Limb (tissue), 2 donors: ENCODE measurements at regions not wholly inside any gene's neighbourhood (a gene's known extent, or its start where the extent isn't known, plus 50 kb on each side); places are given as distances from the start of the nearest gene placed in this dataset.
"Not testable (repeated sequence)": the region's sequence is repeated elsewhere in the genome, so short reads cannot be mapped to it uniquely, and the experiment has no call there.

Experiments used
- DNase-seq, 2 donors: peaks; one replicate each; pipeline ENCODE4 v3.0.0-alpha.2; 2016; ENCODE audit errors: extremely low spot score in 2 of 2

DNA sequence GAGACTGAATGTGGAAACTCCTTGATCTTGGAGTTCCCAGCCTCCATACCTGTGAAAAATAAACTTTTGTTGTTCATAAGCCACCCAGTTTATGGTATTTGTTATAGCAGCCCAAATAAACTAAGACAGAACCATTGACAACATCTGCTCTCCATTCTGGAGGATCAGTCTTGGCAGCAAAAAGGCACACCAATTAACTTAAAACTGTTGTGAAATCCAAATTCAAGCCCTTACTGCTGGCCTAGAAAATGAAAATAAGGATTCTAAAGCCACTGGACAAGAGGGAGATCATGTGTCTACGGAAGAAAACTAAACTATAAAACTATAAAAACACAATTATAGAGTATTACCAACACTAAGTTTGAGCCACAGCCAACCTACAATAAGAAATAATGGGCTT is 172.1 kb upstream of the RNPC3 start:
- no peak for DNase-seq

DNA sequence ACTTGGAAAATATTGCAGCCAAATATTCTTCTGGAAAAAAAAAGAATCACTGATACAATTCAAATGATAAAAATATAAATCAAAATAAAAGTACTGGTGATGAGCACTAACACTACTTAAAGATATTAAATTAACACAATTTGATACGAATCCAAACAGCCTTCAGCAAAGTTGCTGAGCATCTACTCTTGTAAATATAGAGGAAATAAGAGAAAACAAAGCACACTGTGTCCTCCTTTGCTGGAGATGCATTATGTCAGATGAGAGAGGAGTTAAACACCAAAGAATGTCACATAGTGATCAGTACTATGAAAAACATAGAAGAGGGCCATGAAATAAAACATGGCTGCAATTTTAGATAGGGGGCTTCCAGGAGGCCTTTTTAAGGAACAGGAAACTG is 177.4 kb upstream of the RNPC3 start:
- DNase-seq: no peak

DNA sequence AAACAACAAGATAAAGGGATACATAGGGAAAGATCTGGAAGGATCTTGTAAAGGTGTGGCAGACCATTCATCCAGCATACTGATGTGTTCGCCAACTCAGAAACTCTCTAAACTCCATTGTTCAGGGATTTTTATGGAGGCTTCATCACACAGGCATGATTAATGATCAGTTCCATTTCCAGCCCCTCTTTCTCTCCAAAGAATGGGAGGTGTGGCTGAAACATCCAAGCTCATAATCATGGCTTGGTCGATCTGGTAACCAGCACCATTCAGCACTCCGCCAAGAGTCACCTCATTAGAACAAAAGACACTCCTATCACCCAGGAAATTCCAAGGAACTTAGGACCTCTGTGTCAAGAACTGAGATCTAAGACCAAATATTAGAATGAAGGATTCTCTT is 180.6 kb upstream of the RNPC3 start:
- no peak for DNase-seq

DNA sequence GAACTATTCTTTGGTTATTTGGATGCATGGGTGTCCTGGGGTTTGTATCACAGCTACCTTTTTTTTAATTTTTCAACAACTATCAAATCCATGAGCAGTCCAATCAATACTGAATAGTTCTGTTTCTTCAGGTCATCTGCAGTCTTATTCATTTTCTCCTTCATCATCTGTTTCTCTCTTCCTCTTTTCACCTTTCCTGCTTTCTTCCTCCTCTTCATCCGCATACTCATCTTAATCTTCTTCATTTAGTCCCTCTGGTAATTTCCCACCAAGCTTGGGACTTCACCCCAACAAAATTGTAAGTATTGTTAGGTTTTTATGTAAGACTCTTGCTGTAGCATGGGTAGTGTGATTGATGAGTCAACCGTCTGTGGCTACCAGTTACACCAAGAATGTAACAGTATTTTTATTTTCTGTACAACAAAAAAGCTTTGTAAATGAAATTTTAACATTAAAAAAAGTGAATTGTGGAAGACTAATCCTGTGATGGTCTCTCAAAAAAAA is 184.1 kb upstream of the RNPC3 start:
- no peak for DNase-seq

DNA sequence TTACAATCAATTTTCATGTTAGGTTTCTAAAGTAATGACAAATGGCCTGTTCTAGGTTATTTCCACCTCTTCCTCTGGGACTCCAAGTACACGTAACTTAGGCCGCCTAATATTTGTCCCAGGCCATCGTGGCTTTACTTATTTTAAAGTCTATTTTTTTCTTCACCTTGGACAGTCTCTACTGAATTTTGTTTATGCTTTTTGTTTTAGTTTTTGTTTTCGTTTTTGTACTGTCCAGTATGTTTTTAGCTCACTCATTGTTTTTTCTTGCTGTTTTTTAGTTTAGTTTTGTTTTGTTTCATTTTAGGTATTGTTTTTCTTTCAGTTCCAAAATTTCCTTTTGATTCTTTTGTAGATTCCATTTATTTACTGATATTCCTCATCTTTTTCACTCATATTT is 187.7 kb upstream of the RNPC3 start:
- DNase-seq: no peak

DNA sequence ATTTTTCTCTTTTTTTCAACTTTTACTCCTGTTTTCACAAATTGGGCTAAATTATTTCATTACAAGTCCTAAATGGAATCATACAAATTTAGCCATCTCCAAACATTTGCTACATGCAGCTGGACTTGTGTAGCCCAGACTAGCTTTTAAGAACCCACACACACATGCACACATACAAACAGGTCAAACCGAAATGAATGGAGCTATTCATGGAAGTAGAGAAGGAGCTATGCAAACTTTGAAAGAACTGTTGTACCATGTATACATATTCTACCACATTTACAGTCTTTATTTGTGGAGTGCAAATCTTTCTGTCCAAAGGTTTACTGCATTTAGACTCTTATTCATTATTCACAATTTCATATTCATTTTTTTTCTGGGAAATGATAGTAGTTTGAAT is 189.1 kb upstream of the RNPC3 start:
- DNase-seq: peak in 1 of 2 donors; percentile 34

DNA sequence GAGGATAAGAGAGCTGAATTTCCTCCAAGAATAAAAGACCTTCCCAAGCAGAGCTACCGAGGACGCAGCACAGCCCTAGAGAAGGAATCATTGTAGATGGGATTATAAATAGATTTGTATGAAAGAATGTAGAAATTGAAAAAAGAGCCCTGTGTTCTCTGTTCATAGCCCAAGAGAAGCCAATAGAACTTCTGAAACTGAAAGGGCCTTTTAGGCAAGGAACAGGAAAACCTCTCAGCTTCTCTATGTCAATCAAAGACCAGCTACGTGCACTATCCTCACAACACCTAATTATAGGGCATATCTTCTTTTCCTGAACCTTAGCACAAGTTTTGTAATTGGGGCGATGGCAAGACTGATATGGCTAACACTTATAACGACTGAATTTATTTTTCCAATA is 192.4 kb upstream of the RNPC3 start:
- DNase-seq: no peak

DNA sequence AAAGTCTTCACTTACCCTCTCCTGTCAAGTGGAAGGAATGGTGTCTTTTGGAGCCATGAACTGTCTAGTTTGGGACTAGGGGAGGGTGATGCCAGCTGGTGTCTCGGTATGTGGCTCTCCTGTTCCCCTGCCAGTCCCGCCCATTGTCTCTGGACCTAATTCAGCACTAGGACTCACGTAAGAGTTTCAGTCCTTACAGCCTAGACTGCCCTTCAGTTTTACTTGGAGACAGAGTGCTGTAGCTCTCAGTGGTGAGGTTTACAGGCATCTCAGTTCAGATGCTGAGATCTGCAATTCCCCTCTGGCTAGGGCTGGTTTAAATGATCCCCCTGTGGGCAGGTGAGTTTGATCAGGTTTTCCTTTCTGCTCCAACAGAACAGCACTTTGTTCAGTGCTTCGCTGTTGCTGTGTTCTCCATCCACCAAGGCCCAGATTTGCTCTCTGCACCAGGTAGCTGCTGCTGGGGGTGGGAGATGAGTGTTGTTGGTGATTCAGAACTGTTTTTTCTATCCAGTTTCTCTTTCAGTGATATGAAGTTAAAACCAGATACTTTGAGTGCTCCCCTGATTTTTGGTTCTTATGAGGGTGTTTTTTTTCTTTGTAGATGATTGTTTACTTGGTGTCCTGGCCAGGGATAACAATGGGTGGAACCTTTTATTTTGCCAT is 198.3 kb upstream of the RNPC3 start:
- DNase-seq: no peak

DNA sequence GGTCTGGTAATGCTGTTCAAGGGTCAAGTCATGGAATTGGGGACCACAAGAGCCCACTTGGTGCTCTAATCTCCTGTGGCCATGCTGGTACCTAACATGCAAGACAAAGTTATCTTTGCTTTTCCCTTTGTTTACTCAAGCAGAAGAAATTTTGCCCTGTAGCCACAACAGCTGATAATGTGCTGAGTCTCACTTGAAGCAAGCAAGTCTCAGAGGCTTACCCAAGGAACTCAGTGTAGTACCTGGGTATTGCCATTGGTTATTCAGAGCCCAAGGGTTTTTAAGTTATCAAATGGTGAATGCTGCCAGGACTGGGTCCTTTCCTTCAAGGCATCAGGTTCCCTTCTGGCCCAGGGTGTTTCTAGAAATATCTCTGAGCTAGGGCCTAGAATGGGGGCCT is 198.9 kb upstream of the RNPC3 start:
- no peak for DNase-seq

DNA sequence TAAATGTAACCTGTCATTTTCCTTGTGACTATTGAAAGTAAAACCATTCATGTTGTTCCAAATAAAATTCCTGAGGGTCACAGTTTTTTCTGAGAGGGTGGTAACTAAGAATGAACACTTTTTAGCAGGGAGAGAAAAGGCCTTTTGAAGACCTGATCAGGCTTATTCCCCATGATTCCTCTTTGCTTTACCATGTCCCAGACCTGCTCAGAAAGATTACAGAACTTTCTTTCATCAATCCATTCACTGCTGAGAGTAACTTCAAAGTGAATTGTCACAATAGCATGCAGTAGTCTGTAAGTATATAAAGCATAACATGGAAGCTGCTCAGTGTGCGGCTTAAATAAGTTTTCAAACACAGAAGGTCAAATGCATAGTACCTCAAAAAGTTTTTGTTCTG is 201.5 kb upstream of the COL11A1 start:
- DNase-seq: no peak

DNA sequence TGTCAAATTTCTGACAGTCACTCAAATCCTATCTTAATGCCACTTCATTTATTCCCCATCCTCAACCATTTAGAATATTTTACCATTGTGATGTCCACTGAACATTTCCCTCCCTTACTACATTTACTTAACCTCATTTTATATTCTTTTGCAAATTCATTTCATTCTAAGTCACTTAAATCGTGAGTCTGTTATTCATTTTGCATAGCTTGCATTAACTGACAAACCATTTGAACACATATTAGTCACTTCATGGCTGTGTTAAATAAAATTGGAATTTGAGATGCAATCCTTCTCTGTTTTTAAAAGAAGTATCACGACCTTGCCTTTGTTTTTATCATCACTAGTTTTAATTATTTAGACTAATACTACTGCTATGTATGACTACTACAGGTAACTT is 199.4 kb upstream of the COL11A1 start:
- no peak for DNase-seq

DNA sequence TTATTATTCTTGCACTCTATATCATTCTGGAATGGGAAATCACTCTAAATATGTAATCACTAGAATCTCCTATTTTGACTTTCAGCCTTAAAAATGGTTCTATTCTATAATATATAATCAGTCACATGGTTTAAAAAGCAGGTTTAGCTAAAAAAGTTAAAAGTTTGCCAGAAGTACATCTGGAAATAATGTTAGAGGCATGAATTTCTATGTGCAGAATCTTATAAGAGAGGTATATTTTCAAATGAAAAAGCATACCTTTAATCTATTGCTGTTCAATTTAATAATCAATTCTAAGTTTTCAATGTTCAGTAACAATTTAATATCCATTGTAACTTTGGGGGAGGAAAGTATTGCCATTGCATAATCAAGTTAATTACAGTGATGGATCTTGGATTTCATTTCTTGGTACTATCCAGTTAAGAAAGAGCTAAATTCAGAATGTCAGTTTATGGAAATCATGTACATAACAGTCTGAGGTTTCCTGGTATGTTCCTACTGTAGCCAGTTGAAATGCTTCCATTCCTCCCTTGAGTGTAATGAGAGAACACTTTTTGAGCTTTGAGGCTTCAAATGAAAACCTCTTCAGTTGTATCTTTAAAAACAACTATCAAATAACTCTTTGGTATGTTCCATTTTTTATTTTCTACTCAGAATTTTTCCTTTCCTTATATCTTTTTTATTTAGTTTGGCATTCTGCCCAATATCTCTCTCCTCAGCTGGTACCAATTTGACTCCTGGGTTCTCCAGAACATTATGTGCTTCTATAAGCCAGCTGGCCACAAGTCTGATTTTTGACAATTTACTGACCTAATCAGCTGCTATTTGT is 175.7 kb upstream of the COL11A1 start:
- DNase-seq: peak in 1 of 2 donors; percentile 81

DNA sequence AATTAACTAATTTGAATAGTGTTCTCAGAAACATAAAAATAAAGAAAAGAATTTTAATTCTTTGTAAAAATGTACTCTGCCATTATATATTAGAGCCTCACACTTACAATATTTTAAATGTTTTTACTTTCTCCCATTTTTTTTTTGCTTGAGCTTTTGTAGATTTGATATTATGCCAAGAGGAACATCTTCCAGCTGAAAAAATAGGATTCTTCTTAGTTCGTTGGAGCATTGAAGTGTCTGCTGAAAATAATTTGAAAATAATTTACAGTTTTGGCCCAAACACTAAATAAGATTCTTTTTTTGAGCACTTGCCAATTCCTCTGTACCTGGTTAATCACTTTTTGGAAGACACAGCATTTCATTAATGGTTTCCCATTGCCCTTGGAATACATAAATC is 175.0 kb upstream of the COL11A1 start:
- DNase-seq: no peak

DNA sequence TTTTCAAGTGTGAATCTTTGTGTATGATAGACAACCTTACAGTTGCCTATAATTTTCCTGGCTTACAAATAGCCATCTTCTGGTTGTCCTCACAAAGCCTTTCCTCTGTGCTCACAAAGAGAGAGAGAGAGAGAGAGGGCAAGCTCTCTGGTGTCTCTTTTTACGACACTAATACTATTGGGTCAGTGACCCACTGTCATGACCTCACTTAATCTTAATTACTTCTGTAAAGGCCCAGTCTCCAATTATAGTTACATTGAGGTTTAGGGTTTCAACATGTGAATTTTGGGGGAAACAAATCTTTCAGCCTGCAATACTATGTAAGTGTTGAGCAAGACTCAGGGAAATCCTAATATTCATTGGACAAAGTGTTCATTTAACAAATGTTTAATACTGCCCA is 167.4 kb upstream of the COL11A1 start:
- no peak for DNase-seq

DNA sequence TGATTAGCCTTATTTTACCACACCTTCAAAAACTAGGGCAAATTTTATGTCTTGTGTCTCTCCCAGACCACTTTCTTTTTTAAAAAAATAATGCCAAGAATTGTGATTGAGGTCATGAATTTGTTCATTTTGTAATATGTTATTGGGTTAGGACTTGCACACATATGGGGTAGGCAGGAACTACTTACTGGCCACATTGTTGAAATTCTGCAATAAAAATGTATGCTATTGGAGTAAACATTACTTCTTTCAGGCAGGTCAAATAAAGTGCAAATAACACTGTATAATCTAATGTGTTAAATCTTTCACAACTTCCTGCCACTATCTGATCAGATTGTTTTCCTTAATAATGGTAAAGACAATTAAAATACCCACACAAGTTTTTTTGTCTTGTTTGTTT is 166.6 kb upstream of the COL11A1 start:
- DNase-seq: no peak

DNA sequence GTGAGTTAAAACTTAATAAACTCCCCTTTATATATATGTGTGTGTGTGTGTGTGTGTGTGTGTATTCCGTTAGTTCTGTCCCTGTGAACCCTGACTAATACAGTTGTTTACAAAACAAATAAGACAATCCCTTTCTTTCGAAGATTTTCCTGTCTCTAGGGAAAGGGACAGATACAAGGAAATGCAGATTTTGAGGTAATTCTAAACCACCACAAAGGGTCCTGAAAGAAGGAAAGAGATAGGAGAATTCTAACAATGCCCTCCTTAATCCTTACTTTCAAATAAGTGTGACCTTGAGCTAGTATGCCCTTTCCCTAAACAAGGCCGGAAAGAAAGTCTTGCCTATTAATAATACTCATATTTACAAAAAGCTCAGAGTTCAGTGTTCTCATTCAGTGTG is 164.8 kb upstream of the COL11A1 start:
- no peak for DNase-seq

DNA sequence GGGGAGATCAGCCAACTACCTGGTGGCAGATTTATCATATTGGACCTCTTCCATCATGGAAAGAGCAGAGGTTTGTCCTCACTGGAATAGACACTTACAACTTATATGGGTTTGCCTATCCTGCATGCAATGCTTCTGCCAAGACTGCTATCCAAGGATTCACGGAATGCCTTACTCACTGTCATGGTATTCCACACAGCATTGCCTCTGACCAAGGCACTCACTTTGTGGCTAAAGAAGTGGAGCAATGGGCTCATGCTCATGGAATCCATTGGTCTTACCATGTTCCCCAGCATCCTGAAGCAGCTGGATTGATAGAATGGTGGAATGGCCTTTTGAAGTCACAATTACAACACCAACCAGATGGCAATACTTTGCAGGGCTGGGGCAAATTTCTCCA is 163.1 kb upstream of the COL11A1 start:
- not testable (repeated sequence) for DNase-seq

DNA sequence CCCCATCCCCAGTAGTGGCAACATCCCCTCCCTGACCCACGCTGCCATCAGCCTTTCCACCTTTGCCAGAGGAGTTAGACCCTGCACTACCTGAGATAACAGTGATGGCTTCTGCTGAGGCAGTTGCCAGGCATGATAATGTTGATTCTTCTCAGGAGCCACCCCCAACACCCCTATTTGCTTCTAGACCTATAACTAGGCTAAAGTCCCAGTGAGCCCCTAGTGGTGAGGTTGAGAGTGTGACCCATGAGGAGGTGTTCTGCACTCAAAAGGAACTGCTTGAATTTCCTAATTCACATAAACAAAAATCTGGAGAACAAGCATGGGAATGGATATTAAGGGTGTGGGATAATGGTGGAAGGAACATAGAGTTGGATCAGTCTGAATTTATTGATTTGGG is 159.6 kb upstream of the COL11A1 start:
- no peak for DNase-seq

DNA sequence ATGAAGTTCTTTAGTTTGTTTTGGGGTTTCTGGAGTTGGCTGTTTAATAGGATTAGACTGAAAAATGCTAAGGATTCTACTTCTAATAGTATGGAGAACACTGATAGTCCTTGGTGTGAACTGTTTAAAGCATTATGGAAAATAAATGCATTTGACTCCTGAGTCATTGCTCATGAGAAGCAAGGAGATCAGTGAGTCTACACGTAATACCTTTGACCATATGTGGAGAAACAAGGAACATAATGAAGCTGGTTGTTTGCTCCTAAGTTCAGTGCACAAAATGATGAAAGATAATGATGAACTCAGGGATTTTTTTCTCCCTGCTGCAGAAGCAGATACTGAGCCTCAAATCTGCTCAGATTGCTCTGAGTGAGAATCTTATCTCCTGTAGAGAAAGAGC is 158.9 kb upstream of the COL11A1 start:
- no peak for DNase-seq

DNA sequence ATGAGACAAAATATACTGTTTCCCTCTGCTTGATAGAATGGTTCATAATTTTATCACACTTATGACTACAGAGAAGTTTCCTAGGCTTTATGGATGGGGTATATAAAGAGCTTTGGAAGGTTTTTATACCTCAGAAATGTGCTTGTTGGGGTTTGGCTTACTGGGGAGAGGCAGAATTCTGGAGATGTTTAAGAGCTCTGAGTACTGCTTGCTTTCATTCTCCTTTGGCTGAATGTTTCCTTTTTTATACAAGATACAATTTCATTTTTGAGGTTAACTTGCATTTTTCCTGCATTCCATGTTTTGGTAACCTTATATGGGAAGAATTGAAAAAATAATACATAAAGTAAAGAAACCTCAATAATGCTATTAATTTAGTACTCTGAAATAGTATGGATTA is 157.7 kb upstream of the COL11A1 start:
- DNase-seq: no peak

DNA sequence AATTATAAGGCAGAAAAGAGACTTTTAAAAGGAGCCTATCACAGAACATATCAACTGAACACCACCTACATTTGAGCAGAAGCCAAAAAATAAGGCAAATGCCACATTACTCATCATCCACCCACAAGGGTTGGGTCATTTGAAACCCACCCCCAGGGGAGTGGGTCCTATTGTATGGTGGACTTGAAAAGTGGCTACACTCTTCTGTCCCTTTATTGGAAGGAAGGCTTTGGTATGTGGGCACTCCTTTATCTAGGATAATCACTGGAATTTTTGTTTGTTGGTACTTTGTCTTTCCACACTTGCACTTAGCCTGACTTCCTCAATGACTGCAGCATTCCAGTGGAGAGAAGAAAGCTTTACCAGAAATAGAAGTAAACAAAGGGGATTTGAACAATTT is 157.2 kb upstream of the COL11A1 start:
- DNase-seq: no peak

DNA sequence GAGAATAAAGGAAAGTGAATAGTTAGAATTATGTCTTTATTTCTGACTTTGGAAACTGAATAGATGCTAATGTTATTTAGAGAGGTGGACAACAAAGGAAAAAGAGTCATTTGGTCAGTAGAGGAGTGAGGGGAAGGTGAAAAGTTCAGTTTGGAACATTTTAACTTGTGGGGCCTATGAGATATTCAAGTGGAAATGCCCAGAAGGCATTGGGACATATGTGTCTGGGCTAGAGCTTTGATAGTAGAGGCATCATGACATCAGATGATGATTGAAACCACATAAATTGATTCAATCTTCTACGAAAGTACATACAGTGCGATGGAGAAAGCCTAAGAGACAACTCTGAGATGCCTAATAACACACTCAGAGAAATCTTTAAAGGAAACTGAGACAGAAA is 151.7 kb upstream of the COL11A1 start:
- no peak for DNase-seq

DNA sequence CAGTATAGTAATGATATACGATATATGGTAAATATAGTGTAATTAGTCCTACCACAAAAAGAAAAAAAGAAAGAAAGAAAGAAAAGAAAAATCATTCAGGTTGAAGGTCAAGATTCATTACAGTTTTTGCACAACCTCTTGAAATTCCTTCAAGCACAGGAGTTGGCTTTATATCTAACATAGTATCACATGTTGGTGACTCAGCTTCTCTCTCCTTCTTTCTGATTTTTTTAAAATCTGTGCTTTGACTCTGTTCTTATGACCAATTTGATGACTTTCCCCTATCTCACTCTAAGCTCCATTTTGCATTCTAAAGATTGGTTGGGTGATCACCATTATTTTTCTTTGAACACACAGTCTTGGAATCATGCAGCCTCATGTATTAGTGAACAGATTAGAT is 148.2 kb upstream of the COL11A1 start:
- no peak for DNase-seq
